ENCODE measurements at regions not wholly inside any gene's neighbourhood (a gene's known extent, or its start where the extent isn't known, plus 50 kb on each side); places are given as distances from the start of the nearest gene placed in this dataset.

DNA sequence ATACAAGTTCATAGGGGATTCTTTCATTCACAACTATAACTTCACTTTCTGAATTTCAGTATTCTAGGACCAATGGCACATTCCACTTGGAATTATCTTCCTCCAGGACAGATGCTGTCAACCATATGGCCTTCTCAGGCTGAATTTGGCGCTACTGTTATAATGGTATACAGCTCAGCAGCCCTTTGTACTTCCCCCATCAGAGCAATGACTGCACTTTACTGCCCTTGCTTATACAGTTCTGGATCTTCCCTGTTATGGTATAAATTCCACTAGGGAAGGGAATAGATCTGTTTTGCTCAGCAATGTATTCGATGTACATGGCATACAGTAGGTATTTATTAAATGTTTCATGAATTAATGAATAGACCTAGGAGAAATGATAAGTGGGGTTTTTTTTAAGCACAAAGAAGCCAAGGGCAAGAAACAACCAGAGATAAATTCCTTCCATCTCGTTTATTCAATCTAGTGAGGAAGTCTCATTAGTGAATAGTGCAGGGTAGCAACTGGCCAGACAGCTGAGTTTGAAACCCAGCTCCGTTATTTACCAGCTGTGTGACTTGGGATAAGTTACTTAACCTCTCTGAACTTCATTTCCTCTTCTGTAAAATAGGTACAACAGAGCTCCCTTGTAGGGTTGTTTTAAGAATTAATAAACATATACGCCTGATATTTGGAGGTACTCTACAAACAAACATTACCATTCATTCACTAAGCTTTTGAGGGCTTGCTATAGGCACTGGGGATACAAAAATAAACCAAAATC is 97.1 kb upstream of the PRDM1 start:
- ATAC-seq (ENCODE audit: insufficient read depth, low FRiP score) (no peak), DNase-seq (no peak)
- Histone ChIP-seq H3K9ac (ENCODE audit: insufficient read depth in 1 of 2, low read length in 2 of 2) (no peak overlapping the region), H3K27me3 (ENCODE audit: control insufficient read depth in 3 of 3, insufficient read depth in 3 of 3, low read length in 2 of 3) (peaks cover 0 to 91% (median 89%) of the 10 kb centered on the region in 3 donors), H3K36me3 (ENCODE audit: control insufficient read depth in 4 of 4, insufficient read depth in 4 of 4, low read length in 4 of 4) (no peaks in the 10 kb centered on the region), H3K4me3 (no peak overlapping the region), H3K27ac (ENCODE audit: low read depth in 1 of 2, low read length in 1 of 2) (no peak overlapping the region), H3K9me3 (ENCODE audit: control insufficient read depth in 4 of 4, insufficient read depth in 3 of 4, low read length in 3 of 4) (peaks cover 0 to 2% (median 0%) of the 10 kb centered on the region in 4 donors), H3K4me1 (ENCODE audit: control insufficient read depth in 5 of 5, insufficient read depth in 5 of 5, low read length in 5 of 5) (peaks cover 0 to 27% (median 3%) of the 10 kb centered on the region in 5 donors)
- whole genome bisulfite sequencing, 2 donors = 74 to 75% methylated on average over 5 of the region's 5 CpGs
- no peak for TF ChIP-seq CTCF (IDR thresholded peaks at IDR 0.05; ENCODE audit: control extremely low read depth, extremely low read depth)

DNA sequence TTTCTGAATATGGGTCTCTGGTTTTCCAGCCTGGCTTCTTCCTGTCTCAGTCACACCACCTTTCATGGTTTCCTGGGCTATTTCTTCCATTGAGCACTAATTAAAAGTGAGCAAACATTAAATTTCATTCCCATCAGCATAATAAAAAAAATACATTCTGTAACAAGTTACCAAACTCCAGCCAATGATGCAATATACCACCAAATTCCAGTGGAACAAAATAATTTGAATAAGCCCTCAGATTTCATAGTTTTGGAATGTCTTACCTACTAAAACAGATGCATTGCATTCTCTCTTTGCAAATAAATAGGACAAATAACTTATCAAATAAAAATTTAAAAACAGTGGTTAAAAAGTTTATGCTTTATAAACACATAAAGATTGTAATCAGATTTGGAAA is 97.8 kb upstream of the PRDM1 start:
- peaks cover 0 to 89% (median 82%) of the 10 kb centered on the region in 3 donors for H3K27me3 ChIP-seq (ENCODE audit: control insufficient read depth in 3 of 3, insufficient read depth in 3 of 3, low read length in 2 of 3)
- H3K9ac ChIP-seq (ENCODE audit: insufficient read depth in 1 of 2, low read length in 2 of 2) = no peak overlapping the region
- peaks cover 0 to under 1% (median 0%) of the 10 kb centered on the region in 4 donors for H3K9me3 ChIP-seq (ENCODE audit: control insufficient read depth in 4 of 4, insufficient read depth in 3 of 4, low read length in 3 of 4)
- ATAC-seq (ENCODE audit: insufficient read depth, low FRiP score) = no peak
- TF ChIP-seq CTCF (IDR thresholded peaks at IDR 0.05; ENCODE audit: control extremely low read depth, extremely low read depth) = no peak
- H3K27ac ChIP-seq (ENCODE audit: low read depth in 1 of 2, low read length in 1 of 2) = no peak overlapping the region
- H3K4me1 ChIP-seq (ENCODE audit: control insufficient read depth in 5 of 5, insufficient read depth in 5 of 5, low read length in 5 of 5) = peaks cover 0 to 22% (median 3%) of the 10 kb centered on the region in 5 donors
- H3K4me3 ChIP-seq = no peak overlapping the region
- DNase-seq = no peak
- no peaks in the 10 kb centered on the region for H3K36me3 ChIP-seq (ENCODE audit: control insufficient read depth in 4 of 4, insufficient read depth in 4 of 4, low read length in 4 of 4)

- no peaks in the 10 kb centered on the region for H3K36me3 ChIP-seq (ENCODE audit: control insufficient read depth in 4 of 4, insufficient read depth in 4 of 4, low read length in 4 of 4)
- WGBS, 2 donors = 73 to 81% methylated on average over 1 of the region's 1 CpG
- no peak overlapping the region for H3K9ac ChIP-seq (ENCODE audit: insufficient read depth in 1 of 2, low read length in 2 of 2)
- no peak for ATAC-seq (ENCODE audit: insufficient read depth, low FRiP score)
- H3K4me1 ChIP-seq (ENCODE audit: control insufficient read depth in 5 of 5, insufficient read depth in 5 of 5, low read length in 5 of 5) = peaks cover 0 to 17% (median 0%) of the 10 kb centered on the region in 5 donors
- no peak overlapping the region for H3K27ac ChIP-seq (ENCODE audit: low read depth in 1 of 2, low read length in 1 of 2)
- H3K9me3 ChIP-seq (ENCODE audit: control insufficient read depth in 4 of 4, insufficient read depth in 3 of 4, low read length in 3 of 4) = no peaks in the 10 kb centered on the region
- no peak for DNase-seq
- peaks cover 0 to 89% (median 80%) of the 10 kb centered on the region in 3 donors for H3K27me3 ChIP-seq (ENCODE audit: control insufficient read depth in 3 of 3, insufficient read depth in 3 of 3, low read length in 2 of 3)
- no peak overlapping the region for H3K4me3 ChIP-seq
- TF ChIP-seq CTCF (IDR thresholded peaks at IDR 0.05; ENCODE audit: control extremely low read depth, extremely low read depth) = no peak
Observed at GRCh38 chr6:105987516-105987915, 98.6 kb upstream of the PRDM1 start.
